ENCODE measurements at regions not wholly inside any gene's neighbourhood (a gene's known extent, or its start where the extent isn't known, plus 50 kb on each side); places are given as distances from the start of the nearest gene placed in this dataset.

DNA sequence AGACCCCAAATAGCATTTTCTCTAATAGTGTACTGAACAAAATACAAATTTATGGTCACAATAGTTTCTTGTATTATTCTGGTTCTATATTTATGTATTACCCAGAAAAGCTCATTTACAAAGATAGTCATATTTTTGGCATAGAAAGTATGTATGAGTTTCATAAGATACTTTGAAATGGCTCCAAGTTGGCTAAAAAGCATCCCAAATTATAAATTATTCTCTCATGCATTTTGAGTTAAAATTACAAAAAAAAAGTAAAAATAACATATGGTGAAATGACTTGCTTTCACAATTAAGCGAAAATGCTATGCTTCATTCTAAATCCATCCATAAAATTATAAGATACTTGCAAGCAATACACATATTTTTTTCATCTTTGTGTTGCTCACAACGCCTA is 530.7 kb downstream of the ZNF804A start:
- TF ChIP-seq POLR2A (IDR thresholded peaks at IDR 0.05) = no peak
- TF ChIP-seq, protein P1, sequence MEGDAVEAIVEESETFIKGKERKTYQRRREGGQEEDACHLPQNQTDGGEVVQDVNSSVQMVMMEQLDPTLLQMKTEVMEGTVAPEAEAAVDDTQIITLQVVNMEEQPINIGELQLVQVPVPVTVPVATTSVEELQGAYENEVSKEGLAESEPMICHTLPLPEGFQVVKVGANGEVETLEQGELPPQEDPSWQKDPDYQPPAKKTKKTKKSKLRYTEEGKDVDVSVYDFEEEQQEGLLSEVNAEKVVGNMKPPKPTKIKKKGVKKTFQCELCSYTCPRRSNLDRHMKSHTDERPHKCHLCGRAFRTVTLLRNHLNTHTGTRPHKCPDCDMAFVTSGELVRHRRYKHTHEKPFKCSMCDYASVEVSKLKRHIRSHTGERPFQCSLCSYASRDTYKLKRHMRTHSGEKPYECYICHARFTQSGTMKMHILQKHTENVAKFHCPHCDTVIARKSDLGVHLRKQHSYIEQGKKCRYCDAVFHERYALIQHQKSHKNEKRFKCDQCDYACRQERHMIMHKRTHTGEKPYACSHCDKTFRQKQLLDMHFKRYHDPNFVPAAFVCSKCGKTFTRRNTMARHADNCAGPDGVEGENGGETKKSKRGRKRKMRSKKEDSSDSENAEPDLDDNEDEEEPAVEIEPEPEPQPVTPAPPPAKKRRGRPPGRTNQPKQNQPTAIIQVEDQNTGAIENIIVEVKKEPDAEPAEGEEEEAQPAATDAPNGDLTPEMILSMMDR (IDR thresholded peaks at IDR 0.05) = no peak

Measured in uterus (tissue), 2 donors.